Right lobe of liver (tissue), 4 donors: ENCODE measurements at regions not wholly inside any gene's neighbourhood (a gene's known extent, or its start where the extent isn't known, plus 50 kb on each side); places are given as distances from the start of the nearest gene placed in this dataset.

Experiments
- CTCF ChIP-seq, 4 donors: fragments of 200-600 bp in 3 of 4; fragments of 450-650 bp in 1 of 4; IDR thresholded peaks; one replicate each; pipeline versions ENCODE4 v1.5.1 to v1.8.0; 2016 to 2022; ENCODE audit warnings: antibody characterized with exemption in 4 of 4, mild to moderate bottlenecking in 2 of 4
- POLR2A ChIP-seq: fragments of 450-650 bp; IDR thresholded peaks from one replicate; pipeline ENCODE4 v1.6.1; 2017; ENCODE audit warnings: antibody characterized with exemption, mild to moderate bottlenecking
- donor health status: DM: no; HTN: no; CAD: no.
- donor health status: DM: no; HTN: no; CAD: no.
- donor health status: DM: no; HTN: yes; CAD: no.

GRCh38 chr15:35271371-35272043 is 186.4 kb upstream of the NANOGP8 start:
- TF ChIP-seq CTCF (IDR thresholded peaks at IDR 0.05) (no peak), POLR2A (no peak)
